GM23338 (cell line): ENCODE measurements at regions not wholly inside any gene's neighbourhood (a gene's known extent, or its start where the extent isn't known, plus 50 kb on each side); places are given as distances from the start of the nearest gene placed in this dataset.

Experiments used
- ATAC-seq: fragments of 200-7000 bp; cut with Tn5 transposase; 3 replicates; pipeline ENCODE4 v1.9.1; 2020
- DNase-seq: peaks from one replicate; pipeline ENCODE4 v3.0.0-alpha.2; 2015; ENCODE audit warnings: low spot score
- H2AFZ ChIP-seq: fragments of 200-600 bp; sonication (generic); 2 replicates; pipeline ENCODE4 v1.8.0; 2016; ENCODE audit warnings: antibody characterized with exemption, mild to moderate bottlenecking, moderate library complexity
- H3F3A ChIP-seq: fragments of 200-600 bp; sonication (generic); replicated peaks from 2 replicates; pipeline ENCODE4 v1.8.0; 2017; ENCODE audit warnings: antibody characterized with exemption, mixed run types, low read depth
- H3K27ac ChIP-seq: fragments of 200-600 bp; sonication (generic); 2 replicates; pipeline ENCODE4 v1.6.1; 2016; ENCODE audit warnings: low read depth
- H3K27me3 ChIP-seq: fragments of 200-600 bp; sonication (generic); 2 replicates; pipeline ENCODE4 v1.8.0; 2016; ENCODE audit warnings: mild to moderate bottlenecking, mixed run types, moderate library complexity; ENCODE audit not compliant: insufficient read depth
- H3K36me3 ChIP-seq: fragments of 200-600 bp; sonication (generic); 2 replicates; pipeline ENCODE4 v1.8.0; 2016; ENCODE audit warnings: mild to moderate bottlenecking; ENCODE audit not compliant: insufficient read depth
- H3K4me1 ChIP-seq: fragments of 200-600 bp; sonication (generic); 2 replicates; pipeline ENCODE4 v1.8.0; 2016; ENCODE audit warnings: mild to moderate bottlenecking, moderate library complexity; ENCODE audit not compliant: insufficient read depth
- H3K4me2 ChIP-seq: fragments of 200-600 bp; sonication (generic); 2 replicates; pipeline ENCODE4 v1.7.1; 2017; ENCODE audit warnings: mixed run types
- H3K4me3 ChIP-seq: fragments of 200-600 bp; sonication (generic); 2 replicates; pipeline ENCODE4 v1.6.1; 2016; ENCODE audit warnings: mixed run types
- H3K79me2 ChIP-seq: fragments of 200-600 bp; sonication (generic); replicated peaks from 2 replicates; pipeline ENCODE4 v1.8.0; 2017; ENCODE audit warnings: mild to moderate bottlenecking; ENCODE audit not compliant: insufficient read depth
- H3K9me2 ChIP-seq: fragments of 200-600 bp; sonication (generic); 2 replicates; pipeline ENCODE4 v1.8.0; 2017; ENCODE audit not compliant: insufficient read depth
- H4K20me1 ChIP-seq: fragments of 200-600 bp; sonication (generic); replicated peaks from 2 replicates; pipeline ENCODE4 v1.8.0; 2017; ENCODE audit warnings: mild to moderate bottlenecking; ENCODE audit not compliant: insufficient read depth
- H3K27ac Mint-ChIP-seq: 2 replicates; pipeline ENCODE4 v1.8.0; 2020; ENCODE audit warnings: inconsistent platforms, mild to moderate bottlenecking, moderate library complexity, mixed read lengths
- H3K27me3 Mint-ChIP-seq: 3 replicates; pipeline ENCODE4 v1.8.0; 2022; ENCODE audit warnings: low read depth, mild to moderate bottlenecking, moderate library complexity, mixed read lengths, inconsistent platforms; ENCODE audit not compliant: insufficient read depth, poor library complexity
- H3K36me3 Mint-ChIP-seq: 3 replicates; pipeline ENCODE4 v1.8.0; 2021; ENCODE audit warnings: low read depth, mild to moderate bottlenecking, inconsistent platforms, moderate library complexity, mixed read lengths
- H3K4me1 Mint-ChIP-seq: 3 replicates; pipeline ENCODE4 v1.8.0; 2020; ENCODE audit warnings: mild to moderate bottlenecking, inconsistent platforms, mixed read lengths
- H3K4me3 Mint-ChIP-seq: 3 replicates; pipeline ENCODE4 v1.8.0; 2021; ENCODE audit warnings: moderate library complexity, mild to moderate bottlenecking, inconsistent platforms, mixed read lengths
- H3K9me3 Mint-ChIP-seq: 3 replicates; pipeline ENCODE4 v1.8.0; 2020; ENCODE audit warnings: moderate library complexity, mild to moderate bottlenecking, inconsistent platforms, mixed read lengths
- EZH2phosphoT487 ChIP-seq: fragments of 200-600 bp; sonication (generic); IDR thresholded peaks from one replicate; pipeline ENCODE4 v1.8.1; 2018; ENCODE audit warnings: antibody characterized with exemption; ENCODE audit not compliant: unreplicated experiment
- REST ChIP-seq: IDR thresholded peaks from one replicate; pipeline ENCODE4 v1.6.1; 2018; ENCODE audit warnings: antibody characterized with exemption; ENCODE audit not compliant: unreplicated experiment
- STAT1 ChIP-seq: IDR thresholded peaks from one replicate; pipeline ENCODE4 v1.6.1; 2016; ENCODE audit warnings: antibody characterized with exemption; ENCODE audit not compliant: unreplicated experiment
- ZNF331 ChIP-seq: fragments of 250-450 bp; sonication (Bioruptor Pico); IDR thresholded peaks from 2 replicates; pipeline ENCODE4 v1.5.0; 2020; ENCODE audit warnings: low read depth, mild to moderate bottlenecking, moderate library complexity
- TF ChIP-seq, protein P1 (sequence below), 2 experiments: fragments of 200-600 bp in 1 of 2; sonication (generic) in 1 of 2; conservative IDR thresholded peaks; 2 replicates each; pipeline versions ENCODE4 v1.5.1 to v1.6.1; 2016 to 2017; ENCODE audit warnings: antibody characterized with exemption in 2 of 2, low read depth in 2 of 2, mild to moderate bottlenecking in 2 of 2, moderate library complexity in 1 of 2
- TF ChIP-seq, protein P2 (sequence below): fragments of 250-450 bp; sonication (Bioruptor Pico); IDR thresholded peaks from 2 replicates; pipeline ENCODE4 v1.5.0; 2020; ENCODE audit warnings: mild to moderate bottlenecking, moderate library complexity
- TF ChIP-seq, protein P3 (sequence below): IDR thresholded peaks from 2 replicates; pipeline ENCODE4 v1.6.1; 2016; ENCODE audit warnings: antibody characterized with exemption

- DNase-seq (no peak), ATAC-seq (no peak)
- no peaks in the 10 kb centered on the region for H3K9me3 Mint-ChIP-seq
- no peak overlapping the region for H3K4me3 ChIP-seq
- no peaks in the 10 kb centered on the region for H3K36me3 ChIP-seq
- no peak overlapping the region for H2AFZ ChIP-seq
- no peaks in the 10 kb centered on the region for H3K36me3 Mint-ChIP-seq
- H3K27me3 Mint-ChIP-seq, result peaks cover 3% of the 10 kb centered on the region
- H3K27me3 ChIP-seq, result no peaks in the 10 kb centered on the region
- H3K4me2 ChIP-seq, result no peak overlapping the region
- TF ChIP-seq ZNF331 (CRISPR knock-in tag) (no peak), EZH2phosphoT487 (no peak), STAT1 (no peak), REST (no peak)
- TF ChIP-seq, protein P1, sequence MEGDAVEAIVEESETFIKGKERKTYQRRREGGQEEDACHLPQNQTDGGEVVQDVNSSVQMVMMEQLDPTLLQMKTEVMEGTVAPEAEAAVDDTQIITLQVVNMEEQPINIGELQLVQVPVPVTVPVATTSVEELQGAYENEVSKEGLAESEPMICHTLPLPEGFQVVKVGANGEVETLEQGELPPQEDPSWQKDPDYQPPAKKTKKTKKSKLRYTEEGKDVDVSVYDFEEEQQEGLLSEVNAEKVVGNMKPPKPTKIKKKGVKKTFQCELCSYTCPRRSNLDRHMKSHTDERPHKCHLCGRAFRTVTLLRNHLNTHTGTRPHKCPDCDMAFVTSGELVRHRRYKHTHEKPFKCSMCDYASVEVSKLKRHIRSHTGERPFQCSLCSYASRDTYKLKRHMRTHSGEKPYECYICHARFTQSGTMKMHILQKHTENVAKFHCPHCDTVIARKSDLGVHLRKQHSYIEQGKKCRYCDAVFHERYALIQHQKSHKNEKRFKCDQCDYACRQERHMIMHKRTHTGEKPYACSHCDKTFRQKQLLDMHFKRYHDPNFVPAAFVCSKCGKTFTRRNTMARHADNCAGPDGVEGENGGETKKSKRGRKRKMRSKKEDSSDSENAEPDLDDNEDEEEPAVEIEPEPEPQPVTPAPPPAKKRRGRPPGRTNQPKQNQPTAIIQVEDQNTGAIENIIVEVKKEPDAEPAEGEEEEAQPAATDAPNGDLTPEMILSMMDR (conservative IDR thresholded peaks at IDR 0.05; ENCODE audit: low read depth in 2 of 2), result no peak
- TF ChIP-seq, protein P2, sequence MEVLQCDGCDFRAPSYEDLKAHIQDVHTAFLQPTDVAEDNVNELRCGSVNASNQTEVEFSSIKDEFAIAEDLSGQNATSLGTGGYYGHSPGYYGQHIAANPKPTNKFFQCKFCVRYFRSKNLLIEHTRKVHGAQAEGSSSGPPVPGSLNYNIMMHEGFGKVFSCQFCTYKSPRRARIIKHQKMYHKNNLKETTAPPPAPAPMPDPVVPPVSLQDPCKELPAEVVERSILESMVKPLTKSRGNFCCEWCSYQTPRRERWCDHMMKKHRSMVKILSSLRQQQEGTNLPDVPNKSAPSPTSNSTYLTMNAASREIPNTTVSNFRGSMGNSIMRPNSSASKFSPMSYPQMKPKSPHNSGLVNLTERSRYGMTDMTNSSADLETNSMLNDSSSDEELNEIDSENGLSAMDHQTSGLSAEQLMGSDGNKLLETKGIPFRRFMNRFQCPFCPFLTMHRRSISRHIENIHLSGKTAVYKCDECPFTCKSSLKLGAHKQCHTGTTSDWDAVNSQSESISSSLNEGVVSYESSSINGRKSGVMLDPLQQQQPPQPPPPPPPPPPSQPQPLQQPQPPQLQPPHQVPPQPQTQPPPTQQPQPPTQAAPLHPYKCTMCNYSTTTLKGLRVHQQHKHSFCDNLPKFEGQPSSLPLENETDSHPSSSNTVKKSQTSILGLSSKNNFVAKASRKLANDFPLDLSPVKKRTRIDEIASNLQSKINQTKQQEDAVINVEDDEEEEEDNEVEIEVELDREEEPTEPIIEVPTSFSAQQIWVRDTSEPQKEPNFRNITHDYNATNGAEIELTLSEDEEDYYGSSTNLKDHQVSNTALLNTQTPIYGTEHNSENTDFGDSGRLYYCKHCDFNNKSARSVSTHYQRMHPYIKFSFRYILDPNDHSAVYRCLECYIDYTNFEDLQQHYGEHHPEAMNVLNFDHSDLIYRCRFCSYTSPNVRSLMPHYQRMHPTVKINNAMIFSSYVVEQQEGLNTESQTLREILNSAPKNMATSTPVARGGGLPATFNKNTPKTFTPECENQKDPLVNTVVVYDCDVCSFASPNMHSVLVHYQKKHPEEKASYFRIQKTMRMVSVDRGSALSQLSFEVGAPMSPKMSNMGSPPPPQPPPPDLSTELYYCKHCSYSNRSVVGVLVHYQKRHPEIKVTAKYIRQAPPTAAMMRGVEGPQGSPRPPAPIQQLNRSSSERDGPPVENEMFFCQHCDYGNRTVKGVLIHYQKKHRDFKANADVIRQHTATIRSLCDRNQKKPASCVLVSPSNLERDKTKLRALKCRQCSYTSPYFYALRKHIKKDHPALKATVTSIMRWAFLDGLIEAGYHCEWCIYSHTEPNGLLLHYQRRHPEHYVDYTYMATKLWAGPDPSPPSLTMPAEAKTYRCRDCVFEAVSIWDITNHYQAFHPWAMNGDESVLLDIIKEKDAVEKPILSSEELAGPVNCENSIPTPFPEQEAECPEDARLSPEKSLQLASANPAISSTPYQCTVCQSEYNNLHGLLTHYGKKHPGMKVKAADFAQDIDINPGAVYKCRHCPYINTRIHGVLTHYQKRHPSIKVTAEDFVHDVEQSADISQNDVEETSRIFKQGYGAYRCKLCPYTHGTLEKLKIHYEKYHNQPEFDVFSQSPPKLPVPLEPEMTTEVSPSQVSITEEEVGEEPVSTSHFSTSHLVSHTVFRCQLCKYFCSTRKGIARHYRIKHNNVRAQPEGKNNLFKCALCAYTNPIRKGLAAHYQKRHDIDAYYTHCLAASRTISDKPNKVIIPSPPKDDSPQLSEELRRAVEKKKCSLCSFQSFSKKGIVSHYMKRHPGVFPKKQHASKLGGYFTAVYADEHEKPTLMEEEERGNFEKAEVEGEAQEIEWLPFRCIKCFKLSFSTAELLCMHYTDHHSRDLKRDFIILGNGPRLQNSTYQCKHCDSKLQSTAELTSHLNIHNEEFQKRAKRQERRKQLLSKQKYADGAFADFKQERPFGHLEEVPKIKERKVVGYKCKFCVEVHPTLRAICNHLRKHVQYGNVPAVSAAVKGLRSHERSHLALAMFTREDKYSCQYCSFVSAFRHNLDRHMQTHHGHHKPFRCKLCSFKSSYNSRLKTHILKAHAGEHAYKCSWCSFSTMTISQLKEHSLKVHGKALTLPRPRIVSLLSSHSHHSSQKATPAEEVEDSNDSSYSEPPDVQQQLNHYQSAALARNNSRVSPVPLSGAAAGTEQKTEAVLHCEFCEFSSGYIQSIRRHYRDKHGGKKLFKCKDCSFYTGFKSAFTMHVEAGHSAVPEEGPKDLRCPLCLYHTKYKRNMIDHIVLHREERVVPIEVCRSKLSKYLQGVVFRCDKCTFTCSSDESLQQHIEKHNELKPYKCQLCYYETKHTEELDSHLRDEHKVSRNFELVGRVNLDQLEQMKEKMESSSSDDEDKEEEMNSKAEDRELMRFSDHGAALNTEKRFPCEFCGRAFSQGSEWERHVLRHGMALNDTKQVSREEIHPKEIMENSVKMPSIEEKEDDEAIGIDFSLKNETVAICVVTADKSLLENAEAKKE (CRISPR knock-in tag), result no peak
- TF ChIP-seq, protein P3, sequence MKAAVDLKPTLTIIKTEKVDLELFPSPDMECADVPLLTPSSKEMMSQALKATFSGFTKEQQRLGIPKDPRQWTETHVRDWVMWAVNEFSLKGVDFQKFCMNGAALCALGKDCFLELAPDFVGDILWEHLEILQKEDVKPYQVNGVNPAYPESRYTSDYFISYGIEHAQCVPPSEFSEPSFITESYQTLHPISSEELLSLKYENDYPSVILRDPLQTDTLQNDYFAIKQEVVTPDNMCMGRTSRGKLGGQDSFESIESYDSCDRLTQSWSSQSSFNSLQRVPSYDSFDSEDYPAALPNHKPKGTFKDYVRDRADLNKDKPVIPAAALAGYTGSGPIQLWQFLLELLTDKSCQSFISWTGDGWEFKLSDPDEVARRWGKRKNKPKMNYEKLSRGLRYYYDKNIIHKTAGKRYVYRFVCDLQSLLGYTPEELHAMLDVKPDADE, result no peak
- H3K79me2 ChIP-seq, result no peaks in the 10 kb centered on the region
- no peak overlapping the region for H3K4me3 Mint-ChIP-seq
- H3K9me2 ChIP-seq, result no peaks in the 10 kb centered on the region; the same call in 1 of the 2 replicates
- no peaks in the 10 kb centered on the region for H3K4me1 ChIP-seq
- no peaks in the 10 kb centered on the region for H3K4me1 Mint-ChIP-seq
- no peak overlapping the region for H3K27ac ChIP-seq
- H3F3A ChIP-seq, result no peaks in the 10 kb centered on the region
- no peak overlapping the region for H3K27ac Mint-ChIP-seq
- no peaks in the 10 kb centered on the region for H4K20me1 ChIP-seq
These were observed 602.8 kb downstream of the EPHA4 start for GRCh38 chr2:220969348-220969747.
